ENCODE measurements at regions not wholly inside any gene's neighbourhood (a gene's known extent, or its start where the extent isn't known, plus 50 kb on each side); places are given as distances from the start of the nearest gene placed in this dataset.

- H3K27ac ChIP-seq (ENCODE audit: low read depth in 1 of 2, low read length in 2 of 2), result no peak overlapping the region
- DNase-seq, result no peak
- no peak for TF ChIP-seq CTCF (IDR thresholded peaks at IDR 0.05)
- H3K27me3 ChIP-seq (ENCODE audit: control insufficient read depth in 1 of 2, insufficient read depth in 2 of 2, low read length in 2 of 2), result no peaks in the 10 kb centered on the region
- Mint-ChIP-seq H3K36me3 (ENCODE audit: low read depth) (no peaks in the 10 kb centered on the region), H3K27me3 (no peaks in the 10 kb centered on the region), H3K4me1 (ENCODE audit: low read depth) (no peaks in the 10 kb centered on the region), H3K27ac (no peak overlapping the region), H3K4me3 (no peak overlapping the region), H3K9me3 (no peaks in the 10 kb centered on the region)
- no peaks in the 10 kb centered on the region for H3K9me3 ChIP-seq (ENCODE audit: control insufficient read depth in 1 of 2, insufficient read depth in 1 of 2, low read length in 2 of 2)
- intact Hi-C loops (cut with DNase I, micrococcal nuclease), result no loop called here
- POLR2A ChIA-PET, result no interaction called here
- no peak overlapping the region for H3K4me3 ChIP-seq (ENCODE audit: low read length)
- H3K36me3 ChIP-seq (ENCODE audit: insufficient read depth, low read length), result no peaks in the 10 kb centered on the region
- CTCF ChIA-PET, result interaction anchor here (0.7 to 1.2 kb wide), 2 partner anchors 147 to 1409 kb away, joined by 3 to 4 read pairs; no protein-coding TSS in a partner anchor
- H3K4me1 ChIP-seq (ENCODE audit: insufficient read depth, low read length), result no peaks in the 10 kb centered on the region
- ATAC-seq (ENCODE audit: poor library complexity), result no peak
These were observed 529.2 kb downstream of the EBF1 start for GRCh38 chr5:158570502-158570901.

GRCh38 chr5:158569534-158569933, 530.2 kb downstream of the EBF1 start:
- Mint-ChIP-seq H3K9me3 (no peaks in the 10 kb centered on the region), H3K36me3 (ENCODE audit: low read depth) (no peaks in the 10 kb centered on the region)

GRCh38 chr5:158565017-158565789, 534.5 kb downstream of the EBF1 start:
- no peak for DNase-seq
- no peaks in the 10 kb centered on the region for H3K9me3 ChIP-seq (ENCODE audit: control insufficient read depth in 1 of 2, insufficient read depth in 1 of 2, low read length in 2 of 2)
- ChIA-PET CTCF (no interaction called here), POLR2A (no interaction called here)
- H3K4me3 Mint-ChIP-seq, result no peak overlapping the region
- H3K27me3 Mint-ChIP-seq, result no peaks in the 10 kb centered on the region
- no peak for ATAC-seq (ENCODE audit: poor library complexity)
- intact Hi-C loops (cut with DNase I, micrococcal nuclease), result no loop called here
- H3K27me3 ChIP-seq (ENCODE audit: control insufficient read depth in 1 of 2, insufficient read depth in 2 of 2, low read length in 2 of 2), result no peaks in the 10 kb centered on the region
- H3K27ac Mint-ChIP-seq, result no peak overlapping the region
- no peak overlapping the region for H3K4me3 ChIP-seq (ENCODE audit: low read length)
- H3K36me3 ChIP-seq (ENCODE audit: insufficient read depth, low read length), result no peaks in the 10 kb centered on the region
- H3K27ac ChIP-seq (ENCODE audit: low read depth in 1 of 2, low read length in 2 of 2), result no peak overlapping the region
- no peaks in the 10 kb centered on the region for H3K9me3 Mint-ChIP-seq
- TF ChIP-seq CTCF (IDR thresholded peaks at IDR 0.05), result no peak
- H3K36me3 Mint-ChIP-seq (ENCODE audit: low read depth), result no peaks in the 10 kb centered on the region
- no peaks in the 10 kb centered on the region for H3K4me1 ChIP-seq (ENCODE audit: insufficient read depth, low read length)
- no peaks in the 10 kb centered on the region for H3K4me1 Mint-ChIP-seq (ENCODE audit: low read depth)

More at GRCh38 chr5:158569534-158569933, 530.2 kb downstream of the EBF1 start:
- no peaks in the 10 kb centered on the region for H3K36me3 ChIP-seq (ENCODE audit: insufficient read depth, low read length)
- POLR2A ChIA-PET, result no interaction called here
- CTCF ChIA-PET, result no interaction called here
- no peaks in the 10 kb centered on the region for H3K4me1 Mint-ChIP-seq (ENCODE audit: low read depth)
- no peak for ATAC-seq (ENCODE audit: poor library complexity)
- H3K4me3 Mint-ChIP-seq, result no peak overlapping the region
- intact Hi-C loops (cut with DNase I, micrococcal nuclease), result no loop called here
- TF ChIP-seq CTCF (IDR thresholded peaks at IDR 0.05), result no peak
- H3K27me3 ChIP-seq (ENCODE audit: control insufficient read depth in 1 of 2, insufficient read depth in 2 of 2, low read length in 2 of 2), result no peaks in the 10 kb centered on the region
- H3K4me3 ChIP-seq (ENCODE audit: low read length), result no peak overlapping the region
- no peaks in the 10 kb centered on the region for H3K9me3 ChIP-seq (ENCODE audit: control insufficient read depth in 1 of 2, insufficient read depth in 1 of 2, low read length in 2 of 2)
- H3K27ac ChIP-seq (ENCODE audit: low read depth in 1 of 2, low read length in 2 of 2), result no peak overlapping the region
- no peaks in the 10 kb centered on the region for H3K27me3 Mint-ChIP-seq
- DNase-seq, result no peak
- no peak overlapping the region for H3K27ac Mint-ChIP-seq
- no peaks in the 10 kb centered on the region for H3K4me1 ChIP-seq (ENCODE audit: insufficient read depth, low read length)

All from CD4-positive, alpha-beta T cell (primary cell).